ENCODE measurements at regions not wholly inside any gene's neighbourhood (a gene's known extent, or its start where the extent isn't known, plus 50 kb on each side); places are given as distances from the start of the nearest gene placed in this dataset.

- POLR2A ChIA-PET: no interaction called here
Measured at GRCh38 chr2:160838691-160839090, 321.5 kb upstream of the TANK start.

GRCh38 chr2:160842286-160842685 is 317.9 kb upstream of the TANK start:
- ChIA-PET CTCF (no interaction called here), POLR2A (no interaction called here)

More at GRCh38 chr2:160838691-160839090, 321.5 kb upstream of the TANK start:
- CTCF ChIA-PET: no interaction called here

- ChIA-PET CTCF (no interaction called here), POLR2A (no interaction called here)
Measured at GRCh38 chr2:160859096-160859495, 301.1 kb upstream of the TANK start.

GRCh38 chr2:160862226-160862625 is 298.0 kb upstream of the TANK start:
- CTCF ChIA-PET: no interaction called here
- POLR2A ChIA-PET: no interaction called here

GRCh38 chr2:160868891-160869290 is 291.3 kb upstream of the TANK start:
- ChIA-PET POLR2A (no interaction called here), CTCF (no interaction called here)

- ChIA-PET CTCF (no interaction called here), POLR2A (no interaction called here)
Measured at GRCh38 chr2:160869411-160869810, 290.8 kb upstream of the TANK start.

- POLR2A ChIA-PET: no interaction called here
- CTCF ChIA-PET: no interaction called here
Measured at GRCh38 chr2:160870729-160871465, 289.3 kb upstream of the TANK start.

- CTCF ChIA-PET: no interaction called here
Measured at GRCh38 chr2:160871953-160872352, 288.3 kb upstream of the TANK start.

GRCh38 chr2:160876029-160876428 is 284.2 kb upstream of the TANK start:
- POLR2A ChIA-PET: no interaction called here
- CTCF ChIA-PET: no interaction called here

More at GRCh38 chr2:160871953-160872352, 288.3 kb upstream of the TANK start:
- POLR2A ChIA-PET: no interaction called here

GRCh38 chr2:160876765-160877164 is 283.5 kb upstream of the TANK start:
- ChIA-PET POLR2A (no interaction called here), CTCF (no interaction called here)

- CTCF ChIA-PET: no interaction called here
- POLR2A ChIA-PET: no interaction called here
Measured at GRCh38 chr2:160878618-160879017, 281.6 kb upstream of the TANK start.

- CTCF ChIA-PET: no interaction called here
- POLR2A ChIA-PET: no interaction called here
Measured at GRCh38 chr2:160882906-160883305, 277.3 kb upstream of the TANK start.

- ChIA-PET CTCF (no interaction called here), POLR2A (no interaction called here)
Measured at GRCh38 chr2:160884056-160884455, 276.2 kb upstream of the TANK start.

- CTCF ChIA-PET: no interaction called here
- POLR2A ChIA-PET: no interaction called here
Measured at GRCh38 chr2:160889439-160890170, 270.6 kb upstream of the TANK start.

GRCh38 chr2:160890667-160891352 is 269.4 kb upstream of the TANK start:
- ChIA-PET CTCF (no interaction called here), POLR2A (no interaction called here)

GRCh38 chr2:160891353-160891740 is 268.9 kb upstream of the TANK start:
- ChIA-PET POLR2A (no interaction called here), CTCF (no interaction called here)

- ChIA-PET CTCF (interaction anchor here (0.6 kb wide), 1 partner anchor 243 kb away, joined by 3 read pairs; no protein-coding TSS in a partner anchor), POLR2A (no interaction called here)
Measured at GRCh38 chr2:160892204-160892603, 268.0 kb upstream of the TANK start.

GRCh38 chr2:160893581-160893980 is 266.6 kb upstream of the TANK start:
- ChIA-PET CTCF (no interaction called here), POLR2A (no interaction called here)

GRCh38 chr2:160898581-160899307 is 261.5 kb upstream of the TANK start:
- ChIA-PET CTCF (no interaction called here), POLR2A (no interaction called here)

- CTCF ChIA-PET: no interaction called here
- POLR2A ChIA-PET: no interaction called here
Measured at GRCh38 chr2:160901613-160902012, 258.6 kb upstream of the TANK start.

- POLR2A ChIA-PET: no interaction called here
- CTCF ChIA-PET: no interaction called here
Measured at GRCh38 chr2:160905862-160906261, 254.4 kb upstream of the TANK start.
